Astrocyte of the hippocampus (primary cell): ENCODE measurements at regions not wholly inside any gene's neighbourhood (a gene's known extent, or its start where the extent isn't known, plus 50 kb on each side); places are given as distances from the start of the nearest gene placed in this dataset.

Experiments used
- DNase-seq: peaks from one replicate; pipeline ENCODE4 v3.0.0; 2011; ENCODE audit warnings: low read depth, low spot score

- no peak for DNase-seq
These were observed 188.1 kb upstream of the VGLL2 start for GRCh38 chr6:117077300-117077699.

DNA sequence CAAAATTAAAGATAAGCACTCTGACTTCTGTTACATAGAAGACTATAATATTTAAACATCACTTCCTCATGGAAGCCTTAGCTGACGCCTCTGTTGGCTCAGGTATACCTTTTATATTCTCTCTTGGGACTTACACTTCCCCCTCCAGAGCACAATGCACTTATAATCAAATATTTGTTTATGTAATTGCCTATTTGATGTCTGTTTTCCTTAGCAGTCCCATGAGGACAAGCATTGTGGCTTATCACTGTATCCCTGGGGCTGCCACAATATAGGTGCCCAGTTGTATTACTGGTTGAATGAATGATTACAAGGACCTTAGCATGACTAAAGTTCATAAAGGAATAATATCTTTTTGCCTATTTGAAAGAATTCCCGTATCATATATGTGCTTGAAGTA, 186.7 kb upstream of the VGLL2 start:
- DNase-seq, result no peak

DNA sequence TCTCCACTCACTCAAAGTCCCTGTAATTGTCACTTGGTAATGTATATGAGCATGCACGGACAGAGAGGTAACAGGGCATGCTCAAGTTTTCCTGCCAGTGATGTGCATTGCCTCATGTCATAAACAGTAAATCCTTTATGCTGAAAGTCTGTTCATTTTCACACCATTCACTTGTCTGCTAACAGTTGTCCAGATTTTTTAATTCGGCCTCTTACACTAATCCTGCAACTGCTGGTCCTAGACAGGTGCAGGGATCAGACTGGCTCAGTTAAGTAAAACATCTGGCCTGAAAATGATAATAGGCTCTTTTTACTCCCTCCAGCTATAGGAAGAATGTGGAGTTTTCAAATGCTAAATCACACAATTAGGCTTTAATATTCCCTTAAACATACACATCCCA, 185.4 kb upstream of the VGLL2 start:
- DNase-seq, result no peak

- no peak for DNase-seq
These were observed 175.8 kb upstream of the VGLL2 start for GRCh38 chr6:117089604-117090003.

DNA sequence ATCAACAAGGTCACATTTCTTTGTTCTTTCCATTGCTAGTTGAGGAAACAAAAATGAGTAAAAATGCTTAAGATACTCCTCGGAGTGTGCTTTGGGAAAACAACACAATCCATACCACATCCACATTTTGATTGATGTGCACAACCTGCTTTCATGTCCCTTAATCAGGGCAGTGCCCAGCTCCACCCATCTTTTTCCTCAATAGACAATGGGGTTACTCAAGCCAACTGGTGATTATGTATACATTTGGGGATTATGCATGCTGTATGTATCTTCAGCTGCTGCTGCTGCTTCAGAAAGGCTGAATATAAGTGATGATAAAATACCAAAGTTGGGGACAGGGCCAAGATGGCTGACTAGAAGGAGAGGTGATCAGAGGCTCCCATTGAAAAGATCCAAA, 155.2 kb upstream of the VGLL2 start:
- no peak for DNase-seq

DNA sequence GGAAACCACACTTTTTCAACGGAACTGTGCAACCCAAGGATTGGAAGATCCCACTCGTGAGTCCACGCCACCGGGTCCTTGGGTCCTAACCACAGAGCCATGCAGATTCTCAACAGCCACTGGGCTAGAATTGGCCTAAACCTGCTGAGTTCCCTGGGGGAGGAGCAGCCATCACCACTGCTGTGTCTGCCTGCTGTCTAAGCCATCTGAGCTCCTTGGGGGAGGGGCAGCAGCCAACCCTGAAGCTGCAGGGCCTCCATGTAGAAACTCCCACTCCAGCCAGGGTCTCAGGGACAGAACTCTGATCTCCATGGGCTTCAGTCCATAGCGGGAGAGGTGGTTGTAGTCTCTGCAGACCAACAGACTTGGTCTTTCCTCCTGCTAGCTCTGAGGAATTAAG, 154.6 kb upstream of the VGLL2 start:
- DNase-seq, result no peak

DNA sequence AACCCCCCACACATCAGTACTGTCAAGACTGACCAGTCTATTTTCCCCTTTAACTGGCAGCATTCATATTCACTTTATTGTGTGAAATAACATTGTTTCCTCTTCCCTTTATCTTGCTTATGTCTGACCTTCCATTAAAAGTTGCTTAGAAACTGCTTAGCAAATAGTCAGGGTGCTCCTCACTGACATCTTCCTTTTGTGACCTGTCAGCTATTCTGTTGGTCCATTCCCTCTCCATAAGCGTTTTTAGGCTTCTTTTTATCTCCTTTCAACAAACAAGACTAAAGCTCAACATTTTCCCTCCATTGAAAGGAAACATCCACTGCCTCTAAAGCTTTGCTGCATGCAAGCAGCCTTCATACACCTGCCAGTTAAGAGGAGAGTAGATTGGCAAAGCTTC, 147.7 kb upstream of the VGLL2 start:
- no peak for DNase-seq

DNA sequence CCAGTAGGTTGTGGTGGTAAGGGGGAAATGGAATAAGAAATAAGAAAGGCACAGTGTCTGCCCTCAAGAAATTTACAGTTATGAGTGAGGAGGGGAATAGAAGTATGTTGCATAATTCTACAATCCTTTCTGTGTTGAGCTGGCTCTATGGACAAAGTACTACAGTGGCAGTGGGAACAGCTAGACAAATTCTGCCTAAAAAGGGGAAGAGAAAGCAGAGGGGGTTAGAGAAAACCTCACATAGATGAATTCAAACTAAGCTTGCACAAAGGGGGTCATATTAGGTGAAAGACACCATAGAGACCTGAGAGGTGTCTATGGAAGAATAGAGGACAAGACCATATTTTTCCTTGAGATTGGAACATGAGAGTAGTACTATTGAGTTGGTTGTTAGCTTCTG, 146.9 kb upstream of the VGLL2 start:
- DNase-seq, result no peak

GRCh38 chr6:117126213-117126612, 139.1 kb upstream of the VGLL2 start:
- no peak for DNase-seq

DNA sequence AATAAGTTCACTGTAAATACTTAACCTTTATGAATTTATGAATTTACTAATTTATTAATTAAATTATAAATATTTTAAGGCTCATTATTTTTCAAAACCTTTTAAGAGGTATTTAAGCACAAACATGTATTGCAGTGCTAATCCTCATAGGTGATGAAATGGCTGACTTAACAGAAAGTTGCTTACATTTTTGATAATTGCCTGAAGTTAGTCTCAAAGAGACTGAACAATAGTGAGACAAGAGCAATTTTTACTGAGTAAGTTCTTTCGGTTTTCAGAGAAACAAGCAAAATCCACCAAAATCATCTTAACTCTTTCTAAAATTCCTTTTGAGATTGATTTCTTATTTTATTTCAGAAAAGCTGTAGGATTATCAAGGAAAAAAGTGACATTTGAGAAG, 137.3 kb upstream of the VGLL2 start:
- DNase-seq, result no peak

- no peak for DNase-seq
These were observed 135.2 kb upstream of the VGLL2 start for GRCh38 chr6:117130125-117130524.

GRCh38 chr6:117136702-117137101, 128.7 kb upstream of the VGLL2 start:
- no peak for DNase-seq

DNA sequence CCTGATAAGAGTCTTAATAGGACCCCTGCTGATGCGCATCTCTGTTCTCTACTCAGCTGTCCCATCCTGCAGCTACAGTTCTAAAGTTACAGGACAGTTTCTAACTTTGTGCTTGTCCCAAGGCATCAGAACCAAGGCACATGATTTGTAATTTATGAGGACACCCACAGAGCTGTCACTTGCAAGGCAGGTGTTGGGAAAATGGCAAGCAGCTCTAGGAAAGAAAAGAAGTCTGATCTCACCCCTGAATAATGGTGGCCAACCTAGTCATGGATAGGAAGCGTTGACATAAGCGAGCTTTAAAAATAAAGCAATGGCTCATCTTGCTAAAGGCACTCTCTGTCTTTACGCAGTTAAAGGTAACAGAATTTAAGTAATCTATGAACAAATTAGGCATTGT, 127.6 kb upstream of the VGLL2 start:
- DNase-seq, result no peak

DNA sequence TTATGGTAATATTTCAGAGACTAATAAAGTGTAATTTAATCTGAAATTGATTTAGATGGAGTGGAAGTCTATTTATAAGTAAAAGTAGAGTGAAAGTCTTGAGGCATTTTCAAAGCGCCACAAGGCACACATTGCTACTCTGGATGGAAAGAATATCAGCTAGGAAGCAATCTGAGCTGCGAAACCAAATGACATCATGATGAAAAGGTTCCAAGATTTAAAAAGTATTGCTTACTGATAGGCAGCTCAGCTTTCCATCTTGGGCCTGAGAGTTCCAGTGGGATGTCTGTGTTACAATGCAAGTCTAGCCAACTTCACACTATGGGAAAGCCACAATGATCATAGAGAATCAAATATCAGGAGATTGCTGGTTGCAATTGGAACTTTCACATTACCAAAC, 126.9 kb upstream of the VGLL2 start:
- no peak for DNase-seq

DNA sequence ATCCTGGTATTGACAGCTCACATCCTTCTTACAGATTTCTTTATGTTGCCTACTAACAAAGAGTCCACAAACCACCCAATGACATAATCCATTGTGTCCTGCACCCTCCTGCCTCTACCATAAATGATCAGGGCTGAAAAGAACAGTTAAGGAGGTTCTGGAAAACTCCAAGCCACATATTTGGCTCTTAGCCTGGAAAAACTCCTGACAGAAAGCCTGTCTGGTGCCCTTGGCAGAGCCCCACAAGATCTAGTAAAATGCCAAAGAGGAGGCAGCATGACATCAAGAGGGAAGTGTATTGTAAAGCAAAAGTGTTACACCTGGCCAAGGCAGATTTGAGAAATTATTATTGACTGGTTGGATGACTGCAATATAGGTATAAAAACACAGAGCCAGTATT, 126.4 kb upstream of the VGLL2 start:
- DNase-seq, result peak; percentile 14

DNA sequence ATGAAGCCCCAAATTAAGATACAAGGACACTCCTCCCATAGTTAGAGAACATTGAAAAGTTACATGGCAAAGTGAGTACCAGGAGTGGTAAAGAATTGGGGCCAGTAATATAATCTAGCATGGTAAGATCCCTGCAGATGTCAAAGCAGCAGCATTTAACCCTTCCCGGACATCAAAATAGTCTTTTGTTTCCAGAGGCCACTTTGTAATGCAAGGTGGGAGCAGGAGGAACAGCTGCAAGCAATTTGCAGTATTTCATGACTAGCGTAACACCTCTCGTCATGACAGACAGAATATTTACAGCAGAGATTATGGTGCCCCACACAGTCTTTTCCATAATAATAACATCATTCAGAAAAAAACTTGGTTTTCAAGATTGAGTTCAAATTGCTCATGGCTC, 123.2 kb upstream of the VGLL2 start:
- no peak for DNase-seq

- DNase-seq, result no peak
These were observed 122.4 kb upstream of the VGLL2 start for GRCh38 chr6:117142995-117143394.

- DNase-seq, result no peak
These were observed 121.7 kb upstream of the VGLL2 start for GRCh38 chr6:117143647-117144046.

DNA sequence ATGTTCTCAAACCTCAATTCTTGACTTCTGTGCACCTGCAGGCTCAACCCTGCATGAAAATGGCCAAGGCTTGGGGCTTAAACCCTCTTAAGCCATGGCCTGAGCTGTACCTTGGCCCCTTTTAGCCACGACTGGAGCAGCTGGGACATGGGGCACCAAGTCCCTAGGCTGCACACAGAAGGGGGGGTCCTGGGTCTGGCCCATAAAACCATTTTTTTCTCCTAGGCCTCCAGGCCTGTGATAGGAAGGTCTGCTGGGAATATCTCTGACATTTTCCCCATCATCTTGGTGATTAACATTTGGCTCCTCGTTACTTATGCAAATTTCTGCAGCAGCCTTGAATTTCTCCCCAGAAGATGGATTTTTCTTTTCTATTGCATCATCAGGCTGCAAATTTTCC, 119.4 kb upstream of the VGLL2 start:
- no peak for DNase-seq

DNA sequence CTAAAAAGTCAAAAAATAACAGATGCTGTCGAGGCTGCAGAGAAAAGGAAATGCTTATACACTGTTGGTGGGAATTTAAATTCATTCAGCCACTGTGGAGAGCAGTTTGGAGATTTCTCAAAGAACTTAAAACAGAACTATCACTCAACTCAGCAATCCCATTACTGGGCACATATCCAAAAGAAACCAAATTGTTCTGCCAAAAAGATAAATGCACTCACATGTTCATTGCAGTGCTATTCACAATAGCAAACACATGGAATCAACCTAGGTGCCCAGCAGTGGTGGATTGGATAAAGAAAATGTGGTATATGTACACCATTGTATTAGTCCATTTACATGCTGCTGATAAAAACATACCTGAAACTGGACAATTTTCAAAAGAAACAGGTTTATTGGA, 116.0 kb upstream of the VGLL2 start:
- no peak for DNase-seq

GRCh38 chr6:117156741-117157140, 108.6 kb upstream of the VGLL2 start:
- no peak for DNase-seq

GRCh38 chr6:117157448-117157847, 107.9 kb upstream of the VGLL2 start:
- DNase-seq, result no peak

DNA sequence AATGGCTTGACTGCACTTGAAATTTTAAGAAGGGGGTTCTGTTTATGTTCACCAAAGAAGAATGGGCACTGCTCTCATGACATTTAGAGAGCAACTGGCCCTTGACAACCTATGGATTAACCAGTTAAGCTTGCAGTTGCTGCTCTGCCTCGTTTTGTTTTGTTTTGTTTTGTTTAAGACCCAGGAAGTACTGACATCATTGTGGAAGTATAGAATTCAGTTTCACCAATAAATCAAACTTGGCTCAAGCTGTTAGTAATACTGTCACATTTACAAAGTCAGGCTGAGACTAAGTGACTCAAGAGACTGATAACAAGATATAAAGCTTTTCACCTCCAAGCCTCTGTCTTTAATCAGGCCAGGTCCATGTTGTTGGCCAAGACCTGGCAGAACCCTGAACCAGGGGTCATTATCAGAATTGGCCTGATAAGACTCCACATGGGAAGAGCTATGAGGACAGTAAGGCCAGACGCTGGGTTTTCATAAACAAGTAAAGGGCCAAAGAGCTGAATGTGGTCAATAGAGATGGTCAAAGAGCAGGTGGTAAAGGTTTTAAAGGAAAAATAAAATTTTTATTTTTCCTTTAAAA, 99.4 kb upstream of the VGLL2 start:
- no peak for DNase-seq

GRCh38 chr6:117167520-117168271, 97.7 kb upstream of the VGLL2 start:
- peak; percentile 45 for DNase-seq
